HCEC 1CT (cell line): ENCODE measurements at regions not wholly inside any gene's neighbourhood (a gene's known extent, or its start where the extent isn't known, plus 50 kb on each side); places are given as distances from the start of the nearest gene placed in this dataset.

Experiments used
- DNase-seq: peaks from one replicate; pipeline ENCODE4 v3.0.0-alpha.2; 2017

DNA sequence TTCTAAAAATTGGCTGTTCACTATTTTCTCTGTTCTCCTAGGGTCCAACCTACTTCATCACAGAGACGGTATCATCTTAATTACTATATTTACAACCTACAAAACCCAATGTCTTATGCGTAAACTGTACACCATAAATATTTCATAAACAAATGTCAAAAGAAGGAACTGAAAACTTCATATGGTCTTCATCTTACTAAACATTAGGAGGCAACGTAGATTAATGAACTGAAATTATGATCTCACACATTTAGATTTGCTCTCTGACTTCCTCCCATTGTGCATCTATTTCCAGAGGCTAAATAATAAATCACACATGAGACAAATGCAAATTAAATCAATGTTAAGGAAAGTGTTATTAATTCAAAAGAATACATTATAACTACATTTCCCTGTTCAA, 1850.6 kb upstream of the SEL1L start:
- no peak for DNase-seq

DNA sequence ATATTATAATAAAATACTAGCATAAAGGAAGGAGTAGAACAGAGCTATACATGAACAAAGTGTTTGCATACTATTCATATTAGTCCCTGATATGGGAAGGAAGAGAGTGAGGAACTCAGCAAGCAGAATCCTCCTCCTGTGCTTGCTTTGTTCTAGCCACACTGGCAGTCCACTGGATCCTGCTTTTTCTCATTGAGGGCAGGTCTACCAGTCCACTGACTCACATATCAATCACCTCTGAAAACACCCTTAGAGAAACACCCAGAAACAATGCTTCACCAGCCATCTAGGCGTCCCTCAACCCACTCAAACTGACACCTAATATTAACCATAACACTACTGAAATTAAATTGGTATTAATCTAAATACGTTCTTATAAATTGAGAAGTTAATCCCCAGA, 1861.7 kb upstream of the SEL1L start:
- DNase-seq, result no peak

DNA sequence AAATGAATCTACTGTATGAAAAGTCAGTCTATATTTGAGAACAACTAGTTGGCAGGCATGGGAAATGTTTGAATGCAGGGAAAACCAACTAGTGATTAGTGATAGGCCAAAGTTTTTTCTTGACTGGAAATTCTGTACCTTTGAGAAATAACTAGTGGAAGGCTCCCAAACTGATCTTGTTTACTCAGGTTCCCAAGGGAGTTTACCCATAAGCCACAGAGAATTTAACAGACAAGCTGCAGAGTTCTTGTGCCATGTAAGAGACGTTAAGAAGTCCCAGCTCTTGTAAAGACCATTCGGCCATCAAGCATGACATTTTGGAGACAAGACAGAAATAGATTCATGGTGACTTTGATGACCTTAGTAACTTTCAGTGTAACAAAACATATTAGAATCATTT, 1882.8 kb upstream of the SEL1L start:
- no peak for DNase-seq

DNA sequence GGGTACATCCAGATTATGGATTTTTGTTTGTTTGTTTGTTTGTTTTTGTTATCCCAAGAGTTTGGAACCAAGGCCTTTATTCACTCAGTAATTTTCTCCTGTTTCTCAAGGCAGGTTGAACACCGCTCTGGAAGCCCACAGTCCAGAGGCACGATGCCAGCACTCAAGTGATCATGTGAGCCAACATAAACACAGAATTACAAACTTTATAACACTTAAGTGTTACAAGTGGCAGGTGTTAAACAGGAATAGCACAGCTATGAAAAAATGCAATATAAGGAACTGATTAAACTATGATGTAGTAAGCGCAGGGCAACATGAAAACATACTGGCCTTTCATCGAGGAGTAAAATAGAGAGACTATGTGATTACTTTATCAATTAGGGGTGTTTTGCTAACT, 1885.8 kb upstream of the SEL1L start:
- DNase-seq, result no peak

DNA sequence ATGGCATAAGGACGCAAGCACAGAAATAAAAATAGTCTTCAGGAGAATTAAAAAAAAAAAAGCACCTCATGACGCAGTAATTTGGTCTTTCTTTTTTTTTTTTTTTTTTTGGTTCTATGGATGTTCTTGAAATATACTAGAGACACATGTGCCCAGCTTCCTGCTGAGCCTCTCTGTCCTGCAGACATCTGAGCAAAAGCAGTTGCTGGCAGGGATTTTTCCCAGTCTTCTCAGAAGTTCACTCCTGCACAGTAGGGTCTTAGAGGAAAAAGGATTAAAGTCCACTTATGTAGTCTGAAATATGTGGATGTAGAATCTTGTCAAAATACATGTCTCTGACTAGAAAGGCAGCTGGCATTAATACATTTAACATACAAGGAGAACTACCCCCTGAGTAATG, 1888.1 kb upstream of the SEL1L start:
- no peak for DNase-seq

DNA sequence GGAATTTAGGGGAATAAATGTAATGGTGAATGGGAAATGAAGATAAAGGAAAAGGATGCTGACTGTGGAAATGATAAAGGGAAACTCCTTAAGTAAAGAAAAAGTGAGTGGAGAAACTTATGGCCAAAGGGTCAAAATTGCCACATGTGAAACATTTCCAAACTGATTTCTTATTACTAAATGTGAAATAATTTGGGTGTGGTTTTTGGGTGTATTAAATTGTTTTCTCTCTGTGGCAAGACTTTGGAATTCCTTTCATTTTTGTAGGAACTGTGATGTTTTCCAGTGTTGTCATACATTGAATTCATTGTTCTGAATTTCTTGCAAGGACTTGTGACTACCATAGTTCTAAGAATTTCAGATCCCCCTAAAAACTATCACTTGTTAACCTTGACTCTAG, 1891.5 kb upstream of the SEL1L start:
- peak; percentile 72 for DNase-seq

DNA sequence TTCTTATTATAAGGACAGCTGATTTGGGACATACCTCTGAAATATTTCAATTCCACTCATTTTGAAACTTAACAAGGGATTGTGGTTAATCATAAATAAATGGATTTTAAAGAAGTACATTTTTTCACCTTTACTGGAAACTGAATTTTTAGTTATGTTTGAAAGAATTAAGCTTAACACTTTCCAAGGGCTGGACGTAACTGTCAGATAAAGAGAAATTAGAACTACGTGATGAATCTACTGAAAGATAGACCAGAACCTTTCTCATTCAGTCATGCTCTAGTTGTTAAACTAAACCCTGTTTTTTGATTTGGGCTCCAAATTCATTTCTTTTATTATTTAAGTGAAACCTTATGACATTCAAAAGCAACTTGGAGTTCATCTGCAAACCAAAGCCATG, 1892.1 kb upstream of the SEL1L start:
- DNase-seq, result no peak

DNA sequence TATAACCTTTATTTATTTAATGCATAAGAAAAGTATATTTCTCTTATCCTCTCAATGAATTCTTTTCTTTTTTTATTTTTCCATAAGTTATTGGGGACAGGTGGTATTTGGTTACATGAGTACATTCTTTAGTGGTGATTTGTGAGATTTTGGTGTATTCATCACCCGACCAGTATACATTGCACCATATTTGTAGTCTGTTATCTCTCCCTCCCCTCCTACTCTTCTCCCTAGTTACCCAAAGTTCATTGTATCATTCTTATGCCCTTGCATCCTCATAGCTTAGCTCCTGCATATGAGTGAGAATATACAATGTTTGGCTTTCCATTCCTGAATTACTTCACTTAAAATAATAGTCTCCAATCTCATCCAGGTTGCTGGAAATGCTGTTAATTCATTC, 1900.0 kb upstream of the SEL1L start:
- peak; percentile 34 for DNase-seq

DNA sequence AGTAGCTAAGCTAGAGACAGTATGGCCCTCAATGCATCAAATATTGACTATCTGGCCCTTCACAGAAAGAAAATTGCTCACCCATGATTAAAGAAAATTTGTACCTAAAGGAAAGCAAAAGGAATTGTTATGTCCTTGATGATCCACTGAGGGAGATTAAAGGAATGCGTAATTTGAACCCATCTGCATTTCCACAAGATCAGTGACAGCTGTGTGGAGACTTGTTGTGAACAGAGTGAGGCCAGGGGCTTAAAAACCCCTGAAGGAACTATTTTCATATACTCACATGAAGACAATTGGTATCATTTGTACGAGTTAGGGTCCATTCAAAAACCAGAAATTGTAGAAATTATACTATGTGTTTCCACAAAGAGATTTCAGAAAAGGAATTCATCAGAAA, 1908.1 kb upstream of the SEL1L start:
- no peak for DNase-seq

DNA sequence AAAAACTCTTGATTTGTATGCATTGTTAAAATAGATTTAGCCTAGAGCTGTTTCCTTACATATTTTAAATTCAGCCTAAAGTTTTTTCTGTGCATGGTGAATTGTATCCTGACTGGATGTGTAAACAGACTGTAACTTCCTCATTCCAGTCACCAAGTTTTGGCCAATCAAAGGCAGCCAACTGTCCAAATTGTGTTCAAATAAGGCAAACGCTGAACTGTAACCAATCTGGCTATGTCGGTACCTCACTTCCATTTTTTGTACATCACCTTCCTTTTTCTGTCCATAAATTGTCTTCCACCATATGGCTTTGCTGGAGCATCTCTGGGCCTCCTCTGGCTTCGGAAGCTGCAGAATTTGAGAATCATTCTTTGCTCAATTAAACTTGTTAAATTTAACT, 1921.9 kb upstream of the SEL1L start:
- DNase-seq, result no peak

DNA sequence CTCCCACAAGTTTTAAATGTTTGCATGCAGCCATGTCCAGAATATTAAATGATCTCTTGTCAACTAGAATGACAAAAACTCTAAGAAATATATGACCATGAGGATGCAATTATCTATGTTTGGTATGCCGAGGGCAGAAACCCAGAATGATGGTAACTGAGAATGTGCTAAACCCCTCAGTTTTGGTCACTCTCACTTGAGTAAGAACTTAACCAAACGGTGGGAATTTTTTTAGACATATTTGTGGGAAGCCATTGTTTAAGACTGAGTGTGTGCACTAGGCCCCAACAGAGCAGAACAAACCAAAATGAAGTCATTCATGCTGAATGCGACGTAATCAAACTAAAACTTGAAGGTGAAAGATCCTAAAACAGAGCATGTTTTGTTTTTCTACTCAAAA, 1927.9 kb upstream of the SEL1L start:
- DNase-seq, result no peak

DNA sequence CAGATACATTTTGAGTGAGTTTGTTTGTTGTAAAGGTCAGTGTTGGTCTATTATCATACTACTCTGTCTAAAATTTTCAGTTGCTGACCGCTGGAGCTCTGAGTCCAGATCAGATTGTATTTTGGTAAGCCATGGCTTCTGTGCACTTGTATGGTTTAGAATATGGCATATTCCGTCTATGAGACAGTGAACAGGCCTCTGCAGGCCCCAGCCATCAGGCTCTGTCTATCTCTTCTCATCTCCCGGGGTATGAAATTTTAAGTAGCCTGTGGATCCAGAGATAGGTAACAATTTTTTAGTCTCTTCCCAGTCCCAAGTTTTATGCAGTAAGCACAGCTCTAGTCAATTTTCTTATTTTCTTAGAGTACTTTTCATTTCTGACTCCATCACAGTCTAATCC, 1929.1 kb upstream of the SEL1L start:
- DNase-seq, result no peak

DNA sequence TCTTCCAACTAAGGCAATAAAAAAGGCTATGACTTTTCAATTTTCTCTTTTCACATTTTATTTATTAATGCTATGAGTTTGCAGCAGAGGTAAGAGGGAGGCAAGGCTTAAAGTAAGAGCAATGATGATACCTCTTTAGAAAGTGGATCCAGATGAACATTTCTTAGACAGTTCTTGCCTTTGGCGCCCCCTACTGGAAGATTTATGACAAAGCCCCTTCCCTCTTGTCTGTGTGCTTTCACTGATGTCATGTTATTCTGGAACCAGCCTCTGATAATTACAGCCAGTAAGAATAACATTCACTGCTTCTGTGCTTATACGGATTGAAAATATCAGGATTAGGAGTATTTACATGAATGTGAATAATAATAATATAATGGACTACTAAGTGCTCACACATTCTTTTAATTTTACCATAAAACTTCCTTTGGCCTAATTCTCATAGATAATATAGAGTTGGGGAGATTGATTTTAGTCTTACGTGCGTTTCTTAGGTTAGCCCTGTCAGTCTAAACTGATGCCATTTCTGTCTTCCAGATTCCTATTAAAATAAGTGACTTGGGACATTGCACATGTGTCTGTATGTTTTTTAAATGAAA, 1929.9 kb upstream of the SEL1L start:
- peak; percentile 58 for DNase-seq

DNA sequence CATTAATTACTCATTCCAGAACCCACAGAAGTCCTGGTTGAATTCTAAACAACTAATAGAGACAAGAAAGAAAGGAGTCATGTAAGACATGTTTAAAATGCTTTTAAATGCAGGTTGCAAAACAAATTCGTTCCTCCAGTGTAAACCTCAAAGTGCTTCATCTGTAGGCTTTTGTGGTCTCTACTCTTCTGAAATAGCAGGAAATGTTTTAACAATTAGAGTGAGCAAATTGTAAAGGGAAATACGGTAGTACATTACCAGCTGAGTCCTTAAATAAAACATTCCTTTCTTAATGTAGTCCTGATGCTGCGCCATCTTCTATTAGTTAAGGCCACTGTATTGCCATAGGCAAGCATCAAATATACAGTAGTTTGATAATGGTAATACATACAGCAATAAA, 1934.2 kb upstream of the SEL1L start:
- no peak for DNase-seq

DNA sequence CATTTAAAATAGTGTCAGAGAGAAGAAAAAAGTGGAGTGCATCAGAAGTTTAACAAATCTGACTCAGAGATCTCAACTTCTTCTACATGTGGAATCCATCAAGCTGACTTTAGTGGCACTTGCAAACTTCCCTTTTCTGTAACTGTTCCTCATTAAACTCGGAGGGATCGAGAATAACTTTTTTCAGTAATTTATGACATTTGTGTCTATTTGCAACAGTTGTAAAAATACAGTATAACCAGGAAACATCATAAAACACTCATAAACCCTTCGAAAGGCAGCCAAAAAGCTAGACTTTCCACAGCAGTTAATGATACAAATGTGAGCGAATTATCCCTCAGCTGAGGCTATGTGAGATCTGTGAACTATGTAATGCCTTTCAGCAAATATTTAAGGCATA, 1936.8 kb upstream of the SEL1L start:
- DNase-seq, result no peak

DNA sequence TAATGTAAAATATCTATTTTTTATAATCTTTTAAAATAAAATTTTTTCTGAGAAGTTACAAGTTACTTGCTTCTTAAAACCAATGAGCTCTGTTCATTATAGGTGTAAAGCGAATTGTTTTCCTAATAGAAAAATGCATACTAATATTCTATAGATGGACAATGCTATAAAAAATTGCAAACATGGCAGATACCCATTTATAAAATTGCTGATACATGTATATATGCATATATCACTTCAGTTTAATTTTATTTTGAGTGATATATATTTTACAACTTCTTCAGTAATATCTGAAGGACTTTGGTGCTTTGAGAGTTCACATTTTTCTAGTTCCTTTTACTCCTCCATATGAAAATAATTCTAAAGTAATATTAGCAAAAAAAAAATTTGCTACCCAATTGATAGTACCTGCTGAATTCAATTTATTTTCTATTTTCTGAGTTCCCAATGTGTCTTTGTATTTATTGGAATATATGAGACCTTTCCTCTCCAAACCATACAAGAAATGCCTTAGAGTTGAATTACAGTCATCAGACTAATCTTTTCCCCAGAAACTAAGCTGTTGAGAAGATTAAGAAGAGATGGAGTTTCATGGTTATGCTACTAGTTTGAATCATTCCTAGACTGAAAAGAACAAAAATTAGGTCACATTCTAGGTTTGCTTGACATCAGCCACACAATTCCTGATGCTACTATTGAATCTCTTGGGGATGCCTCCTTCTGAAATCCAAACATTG, 1937.5 kb upstream of the SEL1L start:
- no peak for DNase-seq

DNA sequence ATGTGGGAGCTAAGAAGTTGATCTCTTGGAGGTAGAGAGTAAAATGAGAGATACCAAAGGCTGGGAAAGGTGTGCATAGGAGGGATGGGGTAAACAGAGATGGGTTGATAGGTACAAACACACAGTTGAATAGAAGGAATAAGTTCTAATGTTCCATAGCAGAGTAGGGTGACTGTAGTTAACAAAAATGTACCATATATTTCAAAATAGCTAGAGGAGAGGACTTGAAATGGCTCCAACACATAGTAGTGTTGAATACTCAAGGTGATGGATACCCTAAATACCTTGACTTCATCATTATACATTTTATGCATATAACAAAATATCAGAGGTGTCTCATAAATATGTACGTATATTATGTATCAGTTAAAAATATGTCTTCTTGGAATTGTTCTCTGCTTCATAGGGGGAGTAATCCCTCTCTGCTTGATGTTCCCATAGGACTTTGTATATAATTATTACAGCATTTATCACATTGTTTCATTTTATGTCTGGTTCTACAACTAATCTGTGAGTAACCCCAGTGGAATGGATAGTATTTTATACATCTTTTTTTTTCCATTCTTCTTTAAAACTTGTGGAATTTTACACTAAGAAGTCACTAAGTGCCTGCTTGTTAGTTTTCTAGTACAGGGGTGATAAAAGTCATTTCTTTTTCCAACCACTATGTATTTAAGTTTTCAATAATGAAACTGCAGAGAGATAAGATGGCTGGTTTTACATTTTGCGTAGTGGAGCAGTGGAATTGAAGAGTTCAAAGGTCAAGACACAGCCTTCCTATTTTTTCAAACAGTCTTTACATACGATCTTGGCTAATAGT, 1940.0 kb upstream of the SEL1L start:
- DNase-seq, result peak; percentile 29

DNA sequence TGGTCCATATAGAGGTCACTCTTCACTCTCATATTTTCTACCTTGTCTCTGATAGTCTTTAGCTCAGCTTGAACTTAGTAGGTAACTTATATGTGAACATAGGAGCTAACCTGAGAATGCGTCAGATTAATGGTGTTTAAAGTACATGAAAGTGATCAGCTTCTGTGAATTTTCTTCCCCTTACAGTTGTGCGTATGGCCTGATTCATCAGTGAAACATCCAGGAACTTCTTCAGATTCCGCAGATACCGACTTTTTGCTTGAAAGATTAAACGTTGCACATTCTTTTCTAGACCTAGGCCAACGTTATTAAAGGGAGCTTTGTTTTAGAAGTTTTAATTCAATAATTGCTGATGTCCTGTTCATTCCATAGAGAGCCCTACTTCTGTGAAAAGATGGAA, 1945.1 kb upstream of the SEL1L start:
- no peak for DNase-seq

DNA sequence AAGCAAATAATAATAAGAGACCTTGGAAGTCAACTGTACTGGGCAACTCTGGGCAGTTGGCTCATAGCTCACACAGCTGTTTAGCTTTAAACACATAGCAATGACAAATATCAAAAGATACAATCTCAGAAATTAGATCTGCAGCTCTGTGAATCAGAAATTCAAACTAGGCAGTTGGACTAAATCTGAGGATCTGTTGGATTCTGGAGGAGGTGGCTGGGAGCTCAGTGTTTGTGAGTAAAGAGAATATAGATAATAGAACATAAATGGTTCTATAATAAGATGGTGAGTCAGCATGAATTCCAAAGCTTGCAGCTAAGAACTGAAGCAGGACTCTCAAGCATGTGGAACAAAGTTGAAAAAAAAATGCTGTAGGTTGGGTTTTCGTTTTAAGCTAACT, 1949.4 kb upstream of the SEL1L start:
- DNase-seq, result peak; percentile 46

DNA sequence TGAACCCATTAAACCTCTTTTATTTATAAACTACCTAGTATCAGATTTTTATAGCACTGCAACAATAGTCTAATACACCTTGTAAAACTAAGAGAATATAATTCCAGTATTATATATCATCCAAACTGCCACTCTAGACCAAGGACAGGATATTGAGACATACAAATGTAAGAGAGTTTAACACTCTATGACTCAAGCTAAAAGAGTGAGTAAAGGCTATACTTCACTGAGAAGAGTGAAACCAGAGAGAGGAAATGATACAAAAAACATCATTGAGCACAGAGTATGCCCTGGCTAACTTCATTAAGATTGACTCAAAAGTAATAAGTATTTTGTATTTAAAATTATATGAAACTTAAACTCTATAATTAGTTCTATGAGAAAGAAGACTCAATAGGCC, 1951.9 kb upstream of the SEL1L start:
- peak; percentile 54 for DNase-seq

DNA sequence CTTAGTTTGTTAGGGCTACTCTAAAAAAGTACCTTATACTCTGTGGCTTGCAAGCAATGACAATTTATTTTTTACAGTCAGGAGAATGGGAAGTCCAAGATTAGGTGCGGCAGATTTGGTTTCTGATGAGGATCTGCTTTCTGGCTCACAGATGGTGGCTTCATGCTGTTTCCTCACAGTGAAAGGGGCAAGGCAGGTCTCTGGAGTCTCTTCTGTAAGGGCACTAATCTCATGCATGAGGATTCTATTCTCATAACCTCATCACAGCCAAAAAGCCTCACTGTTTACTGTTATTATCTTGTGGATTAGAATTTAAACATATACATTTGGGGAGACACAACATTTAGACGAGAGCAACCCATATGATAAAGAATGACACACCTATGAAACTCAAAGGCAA, 1957.4 kb upstream of the SEL1L start:
- DNase-seq, result no peak

DNA sequence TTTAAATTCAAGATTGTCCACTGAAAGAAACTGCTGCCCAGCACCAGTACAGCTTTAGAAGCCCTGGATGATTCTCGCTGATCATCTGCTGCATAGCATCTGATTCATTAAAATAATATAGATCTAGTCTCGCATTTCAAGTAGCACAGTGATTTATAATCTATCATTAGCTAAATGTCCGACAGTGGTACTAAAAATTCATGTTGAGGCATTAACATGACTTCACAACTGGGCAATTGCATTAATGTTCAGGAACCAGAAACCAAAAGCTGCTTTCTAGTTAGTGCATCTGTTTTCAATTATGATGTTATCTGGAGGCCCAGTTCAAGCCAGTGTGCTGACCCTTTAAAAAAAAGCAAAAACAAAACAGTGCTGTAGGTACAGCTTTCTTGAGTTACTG, 1987.2 kb upstream of the SEL1L start:
- peak; percentile 79 for DNase-seq

DNA sequence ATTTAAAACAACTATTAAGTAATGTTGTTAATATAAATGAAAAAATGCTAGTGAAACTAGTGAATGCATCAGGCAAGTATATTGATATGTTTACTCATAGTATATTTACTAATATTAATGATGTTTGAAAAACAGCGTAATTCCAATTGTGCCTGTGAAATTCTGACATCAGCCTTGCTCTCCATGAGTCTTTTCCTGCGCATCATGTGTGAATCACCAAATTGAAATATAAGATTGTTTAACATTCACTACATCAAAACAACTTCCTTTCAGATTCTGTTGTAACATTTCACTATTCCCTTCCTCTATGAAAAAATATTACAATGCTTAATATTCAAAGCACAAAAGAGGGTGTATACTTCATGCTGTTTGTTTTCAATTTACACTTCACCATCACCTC, 1995.9 kb upstream of the SEL1L start:
- peak; percentile 48 for DNase-seq

DNA sequence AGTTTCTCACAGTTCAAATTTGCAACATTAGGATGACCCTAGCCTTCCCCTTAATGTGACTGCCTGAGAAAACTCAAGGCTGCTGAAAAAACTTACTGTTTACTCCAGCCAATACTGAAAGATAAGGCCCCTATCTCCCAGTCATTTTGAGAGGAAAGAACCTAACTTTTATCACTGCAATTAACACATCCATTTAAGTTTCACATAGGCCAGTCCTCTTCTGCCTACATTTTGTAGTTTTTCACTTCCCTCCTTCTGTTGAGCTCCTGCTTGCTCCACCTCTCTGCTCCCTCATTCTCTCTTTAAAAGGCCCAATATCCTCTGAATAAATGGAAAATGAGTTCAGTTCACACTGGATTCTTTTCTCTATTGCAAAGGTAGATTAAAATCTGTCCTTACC, 1996.2 kb upstream of the FLRT2 start:
- no peak for DNase-seq
